Right renal pelvis (tissue), 4 donors: ENCODE measurements at regions not wholly inside any gene's neighbourhood (a gene's known extent, or its start where the extent isn't known, plus 50 kb on each side); places are given as distances from the start of the nearest gene placed in this dataset.
"Not testable (repeated sequence)": the region's sequence is repeated elsewhere in the genome, so short reads cannot be mapped to it uniquely, and the experiment has no call there.

ENCODE experiments used
- DNase-seq, 4 donors: peaks; one replicate each; pipeline ENCODE4 v3.0.0-alpha.2; 2013; ENCODE audit warnings: low read depth in 4 of 4, low spot score in 3 of 4, missing footprints in 1 of 4

DNA sequence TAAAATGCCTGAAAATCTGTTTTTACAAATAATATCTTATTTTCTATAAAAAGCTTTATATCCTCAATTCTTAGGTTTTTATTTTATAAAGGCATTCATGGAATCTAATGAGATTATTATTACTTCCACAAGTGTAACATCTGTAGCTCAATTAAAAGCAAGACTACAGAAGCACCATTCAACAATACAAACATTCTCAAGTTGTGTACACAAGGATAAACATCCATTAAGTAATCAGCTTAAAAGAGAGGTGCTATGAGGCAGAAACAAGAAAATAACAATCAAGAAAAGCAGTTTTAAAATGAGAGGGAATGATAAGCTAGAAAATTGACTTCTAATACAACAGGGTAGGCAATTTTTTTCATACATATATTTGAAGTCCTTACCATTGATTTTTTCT, 326.1 kb downstream of the MRPL39 start:
- DNase-seq = no peak

- DNase-seq = no peak
These were observed 327.2 kb downstream of the MRPL39 start for GRCh38 chr21:25280061-25280460.

- no peak for DNase-seq
These were observed 333.3 kb downstream of the MRPL39 start for GRCh38 chr21:25273959-25274358.

DNA sequence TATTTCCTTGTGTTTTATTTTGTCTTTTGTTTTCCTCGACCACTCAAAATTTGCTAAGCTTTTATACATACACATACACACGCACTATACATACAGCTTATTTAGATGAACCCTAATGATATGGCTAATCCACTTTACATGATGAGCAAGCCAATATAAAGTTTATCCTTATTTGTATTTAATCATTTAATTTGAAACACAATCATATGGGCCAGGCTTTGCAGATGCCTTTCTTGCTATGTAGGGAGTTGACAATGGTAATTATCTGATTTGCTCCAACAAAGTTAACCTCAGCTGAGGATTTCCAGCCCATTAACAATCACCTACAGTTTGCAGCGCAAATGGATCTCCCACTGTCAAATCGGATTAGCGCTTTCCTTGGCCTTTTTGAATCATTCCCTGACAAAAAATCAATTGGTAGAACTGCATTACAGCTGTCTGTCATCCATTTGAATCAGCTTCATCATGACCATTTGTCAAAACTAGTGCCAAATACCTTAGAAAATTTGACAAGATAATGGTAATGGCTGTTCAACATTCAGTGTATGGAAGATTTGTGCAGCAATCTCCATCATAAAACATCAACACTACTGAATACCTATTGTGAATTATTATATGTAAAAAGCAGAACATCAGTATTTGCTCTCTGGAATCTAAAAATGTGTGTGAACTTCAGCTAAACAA, 352.6 kb downstream of the MRPL39 start:
- DNase-seq = no peak

- no peak for DNase-seq
These were observed 360.7 kb downstream of the MRPL39 start for GRCh38 chr21:25246546-25246945.

DNA sequence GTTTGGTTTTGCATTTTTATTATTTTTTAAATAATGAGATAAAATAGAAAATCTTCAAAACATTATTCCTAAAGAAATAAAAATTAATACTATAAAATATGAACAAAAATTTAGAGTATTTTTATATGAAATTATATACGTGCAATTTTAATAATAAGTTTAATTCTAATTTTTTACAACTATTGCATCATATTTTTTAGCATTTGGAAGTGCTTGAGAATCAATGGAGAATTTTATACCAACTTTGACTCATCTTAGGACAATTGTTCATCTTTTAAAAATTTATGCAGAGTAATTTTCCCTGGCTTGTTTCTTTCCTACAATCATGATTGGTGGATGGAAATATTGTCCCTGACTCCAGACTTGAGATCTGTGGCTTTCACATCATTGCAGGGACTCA, 362.5 kb downstream of the MRPL39 start:
- DNase-seq = no peak

GRCh38 chr21:25243808-25244207, 363.5 kb downstream of the MRPL39 start:
- DNase-seq = no peak

DNA sequence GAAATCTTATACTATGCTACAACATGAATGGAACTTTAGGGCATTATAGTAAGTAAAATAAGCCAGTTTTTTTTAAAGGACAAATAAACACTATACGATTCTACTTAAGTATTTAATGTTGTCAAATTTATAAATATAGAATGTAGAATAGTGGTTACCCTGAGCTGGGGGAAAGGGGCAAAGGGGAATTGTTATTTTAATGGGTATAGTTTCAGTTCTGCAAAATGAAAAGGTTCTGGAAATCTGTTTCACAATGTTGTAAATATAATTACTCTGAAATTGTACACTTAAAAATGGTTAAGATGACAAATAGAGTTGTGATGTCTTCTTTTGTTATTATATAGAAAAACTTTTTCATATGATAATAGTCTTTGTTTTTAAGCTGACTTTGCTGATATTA, 366.3 kb downstream of the MRPL39 start:
- DNase-seq = no peak

DNA sequence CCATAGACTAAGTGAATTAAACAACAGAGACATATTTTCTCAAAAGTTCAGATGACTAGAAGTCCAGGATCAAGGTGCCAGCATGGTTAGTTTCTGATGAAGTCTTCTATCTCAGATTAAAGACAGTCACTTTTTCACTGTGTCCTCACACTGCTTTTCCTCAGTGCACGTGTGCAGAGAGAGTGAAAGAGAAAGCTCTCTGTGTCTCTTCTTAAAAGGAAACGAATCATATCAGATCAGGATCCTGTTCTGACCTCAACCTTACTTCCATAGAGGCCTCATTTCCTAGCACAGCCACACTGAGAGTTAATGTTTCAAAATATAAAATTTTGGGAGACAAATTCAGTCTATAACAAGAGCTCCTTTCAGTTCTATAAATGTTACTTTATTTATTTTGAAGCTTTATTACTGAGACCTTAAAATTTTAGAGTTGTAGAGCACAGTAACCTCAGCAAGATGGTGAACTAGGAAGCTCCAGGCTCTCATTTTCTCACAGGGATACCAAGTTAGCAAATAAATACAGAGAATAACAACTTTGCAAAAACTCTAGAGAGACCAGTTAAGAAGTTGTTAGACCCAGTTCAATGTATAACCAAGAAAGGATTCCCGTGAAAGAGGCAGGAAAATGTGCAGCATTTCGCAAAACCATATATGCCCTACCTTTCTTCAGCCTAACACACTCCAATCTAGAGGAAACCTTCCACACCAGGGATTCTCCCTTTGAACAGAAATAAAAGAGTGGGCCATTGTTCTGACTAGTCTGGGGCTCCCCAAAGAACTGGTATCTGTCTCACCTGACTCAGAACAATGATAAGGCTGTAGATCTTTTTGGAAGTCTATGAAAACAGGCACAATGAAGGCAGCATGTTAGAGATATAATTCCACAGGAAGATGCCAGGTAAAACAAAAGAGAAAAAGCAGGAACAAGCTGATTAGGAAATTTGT, 372.2 kb downstream of the MRPL39 start:
- DNase-seq = no peak

DNA sequence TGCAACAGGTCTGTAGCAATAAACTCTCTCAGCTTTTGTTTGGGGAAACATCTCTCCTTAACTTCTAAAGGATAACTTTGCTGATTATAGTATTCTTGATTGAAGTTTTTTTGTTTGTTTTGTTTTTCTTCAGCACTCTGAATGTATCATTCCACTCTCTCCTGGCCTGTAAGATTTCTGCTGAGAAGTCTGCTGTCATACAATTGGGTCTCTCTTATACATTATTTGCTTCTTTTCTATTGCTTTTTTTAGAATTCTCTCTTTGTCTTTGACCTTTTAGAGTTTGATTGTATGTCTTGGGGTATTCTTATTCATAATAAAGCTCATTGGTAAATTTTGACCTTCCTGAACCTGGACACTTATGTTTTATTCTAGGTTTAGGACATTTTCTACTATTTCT, 386.3 kb downstream of the MRPL39 start:
- DNase-seq = no peak

DNA sequence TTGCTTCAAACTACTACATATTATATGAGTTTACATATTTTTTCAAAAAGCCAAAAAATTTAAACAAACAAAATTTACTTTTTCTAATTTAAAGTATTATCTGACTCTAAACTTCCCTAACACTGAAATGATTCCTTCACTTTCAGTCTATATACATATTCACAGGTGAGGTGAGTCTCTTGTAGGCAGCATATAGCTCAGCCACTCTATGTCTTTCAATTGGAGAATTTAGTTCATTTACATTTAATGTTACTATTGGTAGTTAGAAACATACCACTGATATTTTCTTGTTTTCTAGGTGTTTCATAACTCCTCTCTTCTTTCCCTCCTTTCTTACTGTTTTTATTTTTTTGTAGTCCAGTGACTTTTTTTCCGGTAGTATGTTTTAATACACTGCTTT, 387.1 kb downstream of the MRPL39 start:
- no peak for DNase-seq

GRCh38 chr21:25215698-25216384, 391.4 kb downstream of the MRPL39 start:
- DNase-seq = no peak

DNA sequence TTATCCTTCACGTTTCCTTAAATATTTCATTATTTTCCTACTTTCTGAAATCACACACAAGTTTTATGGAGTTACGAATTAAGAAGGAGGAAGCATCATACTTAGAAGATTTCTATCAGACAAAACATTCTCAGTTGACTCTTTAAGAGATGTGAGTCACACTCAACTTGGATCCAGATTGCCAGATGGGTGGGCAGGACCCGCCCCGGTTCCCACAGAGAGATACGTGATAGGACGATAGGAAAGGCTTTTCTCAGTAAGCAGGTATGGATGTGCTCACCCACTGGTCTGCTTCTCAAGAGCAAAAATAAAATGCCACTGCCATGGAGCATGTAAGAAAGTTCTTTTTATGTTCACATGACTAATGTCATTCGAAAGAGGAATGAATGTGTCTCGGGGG, 392.6 kb downstream of the MRPL39 start:
- no peak for DNase-seq

GRCh38 chr21:25199944-25200343, 407.3 kb downstream of the MRPL39 start:
- no peak for DNase-seq

- DNase-seq = no peak
These were observed 416.1 kb downstream of the MRPL39 start for GRCh38 chr21:25191141-25191540.

DNA sequence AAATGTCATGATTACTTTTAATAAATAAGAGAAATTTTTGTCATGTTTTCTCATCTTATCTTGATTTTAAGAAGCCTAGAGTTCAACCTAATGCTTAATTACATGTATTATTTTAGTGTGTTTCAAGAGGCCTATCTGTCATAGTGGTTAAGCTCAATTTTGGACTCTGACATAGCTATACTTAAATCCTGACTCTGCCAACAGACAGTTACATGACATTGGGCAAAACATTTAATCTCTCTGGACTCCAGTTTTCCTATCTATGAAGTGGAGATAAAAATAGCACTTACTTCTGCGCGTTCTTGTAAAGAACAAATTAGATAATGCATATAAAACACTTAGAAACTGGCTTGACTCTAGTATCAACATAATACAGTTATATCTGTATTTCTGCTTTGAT, 417.8 kb downstream of the MRPL39 start:
- no peak for DNase-seq

- DNase-seq = no peak
These were observed 418.6 kb downstream of the MRPL39 start for GRCh38 chr21:25188677-25189079.

GRCh38 chr21:25186273-25186672, 421.0 kb downstream of the MRPL39 start:
- no peak for DNase-seq

DNA sequence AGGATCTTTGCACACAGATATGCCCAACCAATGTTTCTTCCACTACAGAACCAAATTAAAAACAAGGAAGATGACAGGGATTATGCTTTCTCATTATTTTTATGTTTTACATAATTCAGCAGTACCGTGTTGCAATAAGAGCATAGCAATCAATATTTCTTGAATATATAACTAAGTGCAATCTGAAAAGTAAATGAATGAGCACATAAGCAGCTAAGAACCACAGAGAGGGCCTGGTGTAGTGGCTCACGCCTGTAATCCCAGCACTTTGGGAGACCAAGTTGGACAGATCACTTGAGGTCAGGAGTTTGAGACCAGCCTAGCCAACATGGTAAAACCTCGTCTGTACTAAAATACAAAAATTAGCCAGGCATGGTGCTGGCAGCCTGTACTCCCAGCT, 423.7 kb downstream of the MRPL39 start:
- DNase-seq = no peak

DNA sequence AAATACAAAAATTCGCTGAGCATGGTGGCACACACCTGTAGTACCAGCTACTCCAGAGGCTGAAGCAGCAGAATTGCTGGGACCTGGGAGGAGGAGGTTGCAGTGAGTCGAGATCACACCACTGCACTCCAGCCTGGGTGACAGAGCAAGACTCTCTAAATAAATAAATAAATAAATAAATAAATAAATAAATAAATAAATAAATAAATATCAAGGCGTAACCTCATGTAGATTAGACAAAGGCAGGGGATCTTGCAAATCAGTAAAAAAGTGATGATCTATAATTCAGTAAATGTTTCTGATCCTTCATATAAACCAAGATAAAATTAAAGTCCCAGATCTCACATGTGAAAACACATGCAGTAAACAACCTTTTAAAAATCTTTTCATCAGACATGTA, 425.6 kb downstream of the MRPL39 start:
- DNase-seq = not testable (repeated sequence)

GRCh38 chr21:25179116-25179515, 428.2 kb downstream of the MRPL39 start:
- no peak for DNase-seq
